Sigmoid colon (tissue), 6 donors: ENCODE measurements at regions not wholly inside any gene's neighbourhood (a gene's known extent, or its start where the extent isn't known, plus 50 kb on each side); places are given as distances from the start of the nearest gene placed in this dataset.

Source experiments
- DNase-seq: peaks from one replicate; pipeline ENCODE4 v3.0.0-alpha.2; 2019
- H3K27ac ChIP-seq, 4 donors: fragments of 200-600 bp; sonication (generic); one replicate each; pipeline ENCODE4 v1.5.1; 2016 to 2019; ENCODE audit warnings: mild to moderate bottlenecking in 1 of 4
- H3K27me3 ChIP-seq, 3 donors: fragments of 200-600 bp; sonication (generic); one replicate each; pipeline ENCODE4 v1.5.1; 2019; ENCODE audit warnings: mild to moderate bottlenecking in 1 of 3
- H3K36me3 ChIP-seq, 4 donors: fragments of 200-600 bp; sonication (generic); one replicate each; pipeline ENCODE4 v1.5.1; 2016 to 2019
- H3K4me1 ChIP-seq, 4 donors: fragments of 200-600 bp; sonication (generic); one replicate each; pipeline ENCODE4 v1.5.1; 2017 to 2019
- H3K4me3 ChIP-seq, 4 donors: fragments of 200-600 bp; sonication (generic); one replicate each; pipeline ENCODE4 v1.5.1; 2017 to 2019; ENCODE audit warnings: mild to moderate bottlenecking in 2 of 4, moderate library complexity in 1 of 4
- H3K9me3 ChIP-seq, 4 donors: fragments of 200-600 bp in 3 of 4; sonication (generic) in 3 of 4; one replicate each; pipeline versions ENCODE4 v1.5.1 to v1.6.1; 2013 to 2019
- CTCF ChIP-seq, 4 experiments: fragments of 450-650 bp in 3 of 4; fragments of 200-600 bp in 1 of 4; IDR thresholded peaks; one replicate each; pipeline ENCODE4 v1.5.1; 2016 to 2019; ENCODE audit warnings: antibody characterized with exemption in 4 of 4, mild to moderate bottlenecking in 3 of 4, moderate library complexity in 2 of 4
- EP300 ChIP-seq, 4 donors: sonication (generic); formaldehyde crosslinking; IDR thresholded peaks; one replicate each; pipeline ENCODE4 v1.6.1; 2017; ENCODE audit warnings: antibody characterized with exemption in 4 of 4
- POLR2A ChIP-seq, 2 donors: fragments of 450-650 bp; IDR thresholded peaks; one replicate each; pipeline ENCODE4 v1.6.1; 2016; ENCODE audit warnings: antibody characterized with exemption in 2 of 2, mild to moderate bottlenecking in 2 of 2, moderate library complexity in 2 of 2
- POLR2AphosphoS5 ChIP-seq, 4 donors: sonication (generic); formaldehyde crosslinking; IDR thresholded peaks; one replicate each; pipeline ENCODE4 v1.6.1; 2017; ENCODE audit warnings: antibody characterized with exemption in 4 of 4
- WGBS, 2 donors: extraction: QIAGEN DNeasy Blood & Tissue Kit; methylation state at CpG; one replicate each; pipeline ENCODE4 v1.1.7; 2013; 5-methylcytosine and 5-hydroxymethylcytosine counted together
- intact Hi-C: fragments of 100-400 bp; cut with DNase I; formaldehyde crosslinking; loops from one replicate; pipeline ENCODE4 v1.15.1; 2023
- donor health status: healthy with polysubstance abuse.
- donor health status: healthy.

GRCh38 chr1:163574119-163574518, 252.4 kb downstream of the NUF2 start:
- H3K4me3 ChIP-seq = no peak overlapping the region
- intact Hi-C loops = no loop called here

DNA sequence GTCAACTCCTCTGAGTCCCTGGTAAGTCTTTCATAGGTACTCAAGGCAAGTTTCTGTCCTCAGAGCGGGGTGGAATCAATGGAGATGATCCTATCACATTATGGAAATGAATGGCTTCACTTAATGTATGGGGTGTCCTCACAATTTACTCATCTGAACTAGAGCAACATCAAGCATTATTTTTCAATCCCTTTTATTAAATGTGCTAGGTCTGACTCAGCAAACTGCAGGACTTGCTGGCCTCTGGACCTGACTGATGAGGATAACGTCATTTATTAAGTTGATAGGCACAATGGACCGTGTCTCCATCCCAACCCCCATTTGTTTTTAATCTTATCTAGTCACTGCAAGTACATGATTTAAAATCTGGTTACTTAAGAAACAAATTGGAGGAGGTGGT, 259.2 kb downstream of the NUF2 start:
- no peak overlapping the region for H3K27ac ChIP-seq
- H3K9me3 ChIP-seq = no peaks in the 10 kb centered on the region
- no peak for TF ChIP-seq POLR2AphosphoS5 (IDR thresholded peaks at IDR 0.05)
- no peak for TF ChIP-seq POLR2A (IDR thresholded peaks at IDR 0.05)
- TF ChIP-seq EP300 (IDR thresholded peaks at IDR 0.05) = no peak
- no peak for TF ChIP-seq CTCF (IDR thresholded peaks at IDR 0.05)
- no peak overlapping the region for H3K4me3 ChIP-seq
- no peaks in the 10 kb centered on the region for H3K36me3 ChIP-seq
- no peak for DNase-seq
- H3K4me1 ChIP-seq = no peaks in the 10 kb centered on the region
- intact Hi-C loops = no loop called here
- WGBS, 2 donors = 80 to 87% methylated on average over 3 of the region's 3 CpGs
- no peaks in the 10 kb centered on the region for H3K27me3 ChIP-seq

More at GRCh38 chr1:163574119-163574518, 252.4 kb downstream of the NUF2 start:
- Histone ChIP-seq H3K27ac (no peak overlapping the region), H3K4me1 (no peaks in the 10 kb centered on the region), H3K36me3 (no peaks in the 10 kb centered on the region), H3K27me3 (no peaks in the 10 kb centered on the region), H3K9me3 (no peaks in the 10 kb centered on the region)
- WGBS, 2 donors = 93 to 94% methylated on average over 6 of the region's 6 CpGs
- TF ChIP-seq EP300 (IDR thresholded peaks at IDR 0.05) (no peak), CTCF (IDR thresholded peaks at IDR 0.05) (no peak), POLR2AphosphoS5 (IDR thresholded peaks at IDR 0.05) (no peak), POLR2A (IDR thresholded peaks at IDR 0.05) (no peak)
- no peak for DNase-seq

GRCh38 chr1:163583661-163584181, 262.0 kb downstream of the NUF2 start:
- H3K27ac ChIP-seq = no peak overlapping the region
- TF ChIP-seq CTCF (IDR thresholded peaks at IDR 0.05) (no peak), POLR2A (IDR thresholded peaks at IDR 0.05) (no peak), POLR2AphosphoS5 (IDR thresholded peaks at IDR 0.05) (no peak), EP300 (IDR thresholded peaks at IDR 0.05) (no peak)
- no peak overlapping the region for H3K4me3 ChIP-seq
- DNase-seq = no peak
- no peaks in the 10 kb centered on the region for H3K4me1 ChIP-seq
- 17 to 35% methylated on average over 4 of the region's 4 CpGs for WGBS, 2 donors
- no peaks in the 10 kb centered on the region for H3K36me3 ChIP-seq
- intact Hi-C loops = no loop called here
- H3K9me3 ChIP-seq = no peaks in the 10 kb centered on the region
- H3K27me3 ChIP-seq = no peaks in the 10 kb centered on the region

DNA sequence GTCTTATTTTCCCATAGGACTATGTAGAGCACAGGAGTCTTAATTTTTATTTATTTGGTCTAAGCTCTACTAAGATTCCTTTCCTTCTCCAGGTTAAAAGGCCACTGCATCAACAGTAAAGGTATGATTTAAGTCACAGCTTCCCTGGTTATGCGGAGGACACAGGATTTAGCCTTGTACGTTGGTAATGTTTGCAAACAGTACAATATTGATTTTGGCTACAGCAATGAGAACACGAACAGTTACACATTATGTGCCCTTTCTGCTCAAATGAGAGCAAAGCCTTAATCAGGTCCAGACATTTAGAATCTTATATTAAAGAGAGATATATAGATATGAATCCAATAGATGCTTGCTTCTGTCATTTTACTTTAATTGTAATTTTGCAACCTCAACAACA, 264.0 kb downstream of the NUF2 start:
- intact Hi-C loops = no loop called here
- no peaks in the 10 kb centered on the region for H3K27me3 ChIP-seq
- H3K4me3 ChIP-seq = no peak overlapping the region
- no peak overlapping the region for H3K27ac ChIP-seq
- TF ChIP-seq POLR2A (IDR thresholded peaks at IDR 0.05) (no peak), POLR2AphosphoS5 (IDR thresholded peaks at IDR 0.05) (no peak), CTCF (IDR thresholded peaks at IDR 0.05) (no peak), EP300 (IDR thresholded peaks at IDR 0.05) (no peak)
- H3K36me3 ChIP-seq = no peaks in the 10 kb centered on the region
- DNase-seq = no peak
- no peaks in the 10 kb centered on the region for H3K9me3 ChIP-seq
- 33 to 70% methylated on average over 3 of the region's 3 CpGs for WGBS, 2 donors
- no peaks in the 10 kb centered on the region for H3K4me1 ChIP-seq

GRCh38 chr1:163588796-163589195, 267.0 kb downstream of the NUF2 start:
- Histone ChIP-seq H3K9me3 (no peaks in the 10 kb centered on the region), H3K4me3 (no peak overlapping the region), H3K27me3 (no peaks in the 10 kb centered on the region), H3K36me3 (no peaks in the 10 kb centered on the region), H3K27ac (no peak overlapping the region), H3K4me1 (no peaks in the 10 kb centered on the region)
- intact Hi-C loops = no loop called here
- WGBS, 2 donors = 88 to 92% methylated on average over 2 of the region's 2 CpGs
- TF ChIP-seq CTCF (IDR thresholded peaks at IDR 0.05) (no peak), POLR2A (IDR thresholded peaks at IDR 0.05) (no peak), POLR2AphosphoS5 (IDR thresholded peaks at IDR 0.05) (no peak), EP300 (IDR thresholded peaks at IDR 0.05) (no peak)
- no peak for DNase-seq
